H54 (cell line): ENCODE measurements at regions not wholly inside any gene's neighbourhood (a gene's known extent, or its start where the extent isn't known, plus 50 kb on each side); places are given as distances from the start of the nearest gene placed in this dataset.
"Not testable (repeated sequence)": the region's sequence is repeated elsewhere in the genome, so short reads cannot be mapped to it uniquely, and the experiment has no call there.

Experiments
- DNase-seq: peaks from one replicate; pipeline ENCODE4 v3.0.0; 2011; ENCODE audit warnings: low spot score, mixed read lengths; ENCODE audit not compliant: insufficient read length
- FAIRE-seq: peaks from 3 replicates; lab custom pipeline; 2011; peaks lifted over from hg19 to GRCh38; lab: Jason Lieb, UNC
- POLR2A ChIP-seq: IDR thresholded peaks from 2 replicates; pipeline ENCODE4 v1.6.1; 2011; ENCODE audit warnings: low read depth, mild to moderate bottlenecking, low read length

DNA sequence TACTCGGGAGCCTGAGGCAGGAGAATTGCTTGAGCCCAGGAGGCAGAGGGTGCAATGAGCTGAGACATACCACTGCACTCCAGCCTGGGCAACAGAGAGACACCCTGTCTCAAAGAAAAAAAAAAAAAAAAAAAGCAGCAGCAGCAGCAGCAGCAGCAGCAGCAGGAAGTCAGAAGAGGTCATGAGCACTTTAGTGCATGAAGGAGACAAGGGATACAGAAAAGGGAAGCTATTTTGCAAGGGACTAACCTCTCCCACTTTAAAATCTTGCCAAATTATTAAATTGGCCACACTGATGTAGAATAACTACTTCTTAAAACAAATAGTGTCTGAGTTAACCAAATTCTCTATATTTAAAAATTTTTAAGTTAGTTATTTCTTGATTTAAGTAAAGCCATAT, 113.4 kb upstream of the PDE1A start:
- no peak for FAIRE-seq
- no peak for DNase-seq
- TF ChIP-seq POLR2A, result no peak

DNA sequence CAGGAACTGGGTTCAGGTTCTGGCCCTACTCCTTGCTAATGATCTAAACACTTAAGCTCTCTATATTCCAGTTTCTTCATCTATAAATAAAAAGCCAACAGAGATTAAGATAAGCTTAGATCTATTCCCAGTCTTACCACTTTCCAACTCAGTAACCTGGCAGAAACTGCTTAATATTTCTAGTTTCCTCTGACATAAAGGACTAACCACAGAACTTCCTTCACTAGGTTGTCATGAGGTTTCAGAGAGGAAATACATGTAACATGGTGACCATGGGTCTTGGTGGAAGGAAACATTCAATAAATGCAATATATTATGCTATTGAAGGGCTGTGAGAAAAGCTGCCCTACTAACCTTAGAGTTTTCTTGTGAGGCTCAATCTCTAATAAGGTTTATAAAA, 114.4 kb upstream of the PDE1A start:
- FAIRE-seq (no peak), DNase-seq (no peak)
- TF ChIP-seq POLR2A, result no peak

DNA sequence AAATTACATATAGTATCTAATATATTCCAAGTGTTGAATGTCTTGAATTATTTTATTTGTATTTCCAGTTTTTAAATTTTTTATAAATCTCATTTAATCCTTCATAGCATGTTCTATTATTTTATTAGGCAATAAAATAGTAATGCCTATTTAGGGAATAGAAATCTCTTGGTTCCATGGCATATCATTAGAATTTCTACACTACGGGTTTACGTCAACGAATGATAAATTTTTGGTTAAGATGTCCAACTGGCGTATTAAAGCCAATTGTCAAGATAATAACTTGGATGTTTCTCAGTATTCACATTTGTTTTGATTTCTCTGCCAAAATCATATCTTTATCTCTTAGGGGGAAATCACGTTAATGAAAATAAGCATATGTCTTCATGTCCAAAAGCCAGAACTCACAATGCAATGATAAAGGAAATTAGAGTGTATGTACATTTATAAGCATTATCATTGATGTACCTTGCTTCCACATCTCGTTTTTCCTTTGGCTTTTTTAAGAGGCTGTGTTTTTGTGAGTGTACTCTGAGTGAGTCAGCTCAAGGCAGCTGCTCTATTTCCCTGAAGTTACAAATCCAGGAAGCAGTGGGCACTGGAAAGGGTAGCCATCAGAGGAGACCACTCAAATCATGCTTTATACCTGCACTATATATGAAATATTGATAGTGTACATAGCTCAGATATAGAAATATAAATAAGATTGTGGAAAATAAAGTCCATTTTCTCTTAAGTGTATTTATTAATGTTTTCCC, 115.8 kb upstream of the PDE1A start:
- DNase-seq (no peak), FAIRE-seq (peak; percentile 84)
- TF ChIP-seq POLR2A, result no peak

DNA sequence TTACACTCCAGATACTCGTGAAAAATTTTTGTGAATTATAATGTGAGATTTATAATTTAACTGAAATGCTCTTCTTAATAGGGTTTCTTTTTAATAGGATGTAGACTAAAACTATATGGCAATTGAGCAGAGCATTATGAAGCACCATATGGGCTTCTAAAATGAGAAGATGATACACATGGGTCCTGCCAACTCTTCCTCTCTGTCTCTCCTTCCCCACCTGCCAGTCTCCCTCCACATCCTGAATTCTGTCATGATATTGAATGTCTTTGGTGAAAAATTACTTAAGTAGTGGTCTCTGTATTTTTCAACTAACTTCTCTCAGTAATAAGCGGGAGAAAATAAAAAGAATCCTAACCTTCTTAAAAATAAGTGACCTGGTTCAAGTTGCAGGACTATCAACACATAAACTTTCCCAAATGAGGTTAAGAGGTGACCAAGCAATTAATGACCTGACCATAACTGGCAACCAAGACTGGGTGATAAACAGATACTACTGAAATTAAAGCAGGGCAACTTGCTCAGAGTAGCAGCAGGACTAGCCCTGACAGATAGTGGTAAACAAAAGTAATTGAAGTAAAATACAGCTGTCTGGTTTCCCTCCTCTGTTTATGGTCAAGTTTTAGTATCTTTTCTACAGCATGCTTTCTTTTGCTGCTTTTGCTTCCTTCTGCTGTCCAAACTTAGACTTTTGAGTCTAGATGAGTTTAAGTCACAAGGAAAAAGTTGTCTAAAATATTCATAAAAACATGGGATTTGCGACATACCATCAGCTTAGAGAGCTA, 117.1 kb upstream of the PDE1A start:
- DNase-seq (no peak), FAIRE-seq (peak; percentile 15)
- no peak for TF ChIP-seq POLR2A

DNA sequence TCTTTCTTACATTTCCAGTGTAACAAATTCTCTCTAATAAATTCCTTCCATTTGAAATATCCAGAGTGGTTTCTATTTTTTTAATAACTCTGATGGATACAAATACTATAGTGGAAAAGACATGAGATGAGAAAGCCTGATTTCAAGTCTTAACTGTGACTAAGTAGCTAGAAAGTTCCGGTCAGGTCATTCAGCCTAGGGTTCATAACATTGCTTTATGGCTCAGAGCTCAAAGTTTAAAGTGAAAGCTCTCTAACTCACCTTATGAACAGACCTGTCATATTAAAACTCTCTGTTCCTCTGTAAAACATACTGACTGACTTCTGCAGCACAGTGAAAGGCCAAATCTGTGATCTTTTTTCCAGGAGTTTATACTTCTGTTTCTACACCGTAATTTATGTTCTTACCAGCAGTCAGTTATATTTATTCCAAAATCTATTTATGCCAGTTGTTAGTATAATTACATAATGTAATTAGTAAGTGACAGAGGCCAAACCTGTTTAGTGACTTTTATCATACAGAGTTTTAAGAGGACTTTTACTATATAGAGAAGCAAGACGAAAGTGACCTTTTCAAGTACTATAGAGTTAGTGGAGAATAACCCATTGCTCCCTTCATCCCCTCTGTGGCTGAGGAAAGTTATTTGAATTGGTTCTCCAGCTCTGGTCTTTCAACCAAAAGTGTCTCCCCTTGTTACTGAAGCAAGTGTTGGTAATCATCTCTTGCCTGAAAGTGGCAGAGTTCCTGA, 118.8 kb upstream of the PDE1A start:
- DNase-seq (no peak), FAIRE-seq (no peak)
- TF ChIP-seq POLR2A, result no peak

DNA sequence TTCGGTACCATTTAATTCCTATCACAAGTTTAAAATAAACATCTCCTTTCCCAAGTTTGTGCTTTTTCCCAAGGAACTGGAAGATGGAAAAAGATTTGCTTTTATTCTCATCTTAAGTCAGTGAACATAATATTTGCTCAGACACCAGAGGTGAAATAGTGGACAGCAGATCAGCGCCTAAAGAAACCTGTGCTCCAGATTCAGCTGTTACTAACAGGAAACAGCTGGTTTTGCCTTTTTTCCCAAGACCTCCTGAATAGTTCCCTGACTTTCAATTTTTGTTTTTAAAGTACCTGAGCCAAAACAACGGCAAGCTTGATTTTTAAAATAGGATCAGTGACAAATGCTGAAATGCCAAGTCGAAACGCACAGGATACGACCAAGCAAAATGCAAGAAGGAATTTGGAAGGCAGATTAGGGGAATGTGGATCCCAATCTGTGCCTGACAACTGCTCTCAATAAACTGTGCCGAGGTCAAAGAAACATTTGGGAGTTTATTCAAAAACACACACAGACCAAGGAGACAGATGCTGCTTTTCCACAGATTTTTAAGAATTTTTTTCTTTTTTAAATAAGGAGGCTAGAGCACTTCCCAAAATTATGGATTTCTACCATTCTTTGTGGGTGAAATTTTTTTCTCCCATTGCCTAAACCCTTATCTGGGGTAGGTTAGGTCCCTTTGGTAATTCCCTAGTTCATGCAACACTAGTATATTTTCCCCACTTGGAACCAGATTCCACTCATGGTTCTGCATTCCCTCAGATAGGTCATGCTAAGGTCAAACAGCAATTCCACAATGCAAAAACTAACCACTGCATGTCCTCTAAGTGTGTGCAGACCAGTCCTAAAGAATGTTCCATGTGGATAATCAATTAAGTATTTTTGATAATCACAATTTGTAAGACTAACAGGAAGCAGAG, 121.5 kb upstream of the PDE1A start:
- no peak for FAIRE-seq
- TF ChIP-seq POLR2A, result no peak
- DNase-seq, result no peak

DNA sequence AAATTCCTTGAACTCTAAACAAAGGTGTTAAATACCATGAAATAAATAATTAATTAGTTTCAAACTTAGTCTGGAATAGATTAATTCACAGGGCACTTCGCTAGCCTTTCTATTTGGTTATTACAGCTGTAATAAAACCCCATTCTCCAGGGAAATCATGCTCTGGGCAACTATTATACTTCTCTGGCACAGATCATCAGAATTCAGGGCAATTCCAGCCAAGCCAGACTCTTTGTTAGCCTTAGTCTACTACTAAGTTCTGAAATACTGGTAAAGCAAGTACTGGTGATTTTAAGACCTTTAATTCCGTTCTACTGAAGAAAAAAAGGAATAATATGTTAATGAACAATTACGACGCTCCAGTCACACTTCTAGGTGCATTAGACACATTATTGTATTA, 123.4 kb upstream of the PDE1A start:
- DNase-seq (no peak), FAIRE-seq (no peak)
- no peak for TF ChIP-seq POLR2A

DNA sequence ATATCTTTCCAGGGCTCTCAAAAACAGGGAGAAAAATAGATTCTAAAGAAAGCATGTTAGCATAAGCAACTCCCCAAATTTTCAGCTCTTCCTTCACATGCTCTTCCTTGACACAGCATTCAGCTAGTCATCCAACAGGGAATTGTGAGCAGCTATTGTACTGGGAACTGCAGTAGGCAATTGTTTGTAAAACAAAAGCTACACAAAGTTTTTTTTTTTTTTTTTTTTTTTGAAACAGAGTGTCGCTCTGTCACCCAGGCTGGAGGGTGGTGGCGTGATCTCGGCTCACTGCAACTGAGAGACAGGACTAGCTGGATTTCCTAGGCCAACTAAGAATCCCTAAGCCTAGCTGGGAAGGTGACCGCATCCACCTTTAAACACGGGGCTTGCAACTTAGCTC, 125.4 kb upstream of the PDE1A start:
- DNase-seq, FAIRE-seq: not testable (repeated sequence)

DNA sequence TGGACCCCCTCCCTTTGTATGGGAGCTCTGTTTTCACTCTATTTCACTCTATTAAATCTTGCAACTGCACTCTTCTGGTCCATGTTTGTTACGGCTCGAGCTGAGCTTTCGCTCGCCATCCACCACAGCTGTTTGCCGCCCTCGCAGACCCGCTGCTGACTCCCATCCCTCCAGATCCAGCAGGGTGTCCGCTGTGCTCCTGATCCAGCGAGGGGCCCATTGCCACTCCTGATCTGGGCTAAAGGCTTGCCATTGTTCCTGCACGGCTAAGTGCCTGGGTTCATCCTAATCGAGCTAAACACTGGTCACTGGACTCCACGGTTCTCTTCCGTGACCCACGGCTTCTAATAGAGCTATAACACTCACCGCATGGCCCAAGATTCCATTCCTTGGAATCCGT, 125.9 kb upstream of the PDE1A start:
- FAIRE-seq, DNase-seq: not testable (repeated sequence)

DNA sequence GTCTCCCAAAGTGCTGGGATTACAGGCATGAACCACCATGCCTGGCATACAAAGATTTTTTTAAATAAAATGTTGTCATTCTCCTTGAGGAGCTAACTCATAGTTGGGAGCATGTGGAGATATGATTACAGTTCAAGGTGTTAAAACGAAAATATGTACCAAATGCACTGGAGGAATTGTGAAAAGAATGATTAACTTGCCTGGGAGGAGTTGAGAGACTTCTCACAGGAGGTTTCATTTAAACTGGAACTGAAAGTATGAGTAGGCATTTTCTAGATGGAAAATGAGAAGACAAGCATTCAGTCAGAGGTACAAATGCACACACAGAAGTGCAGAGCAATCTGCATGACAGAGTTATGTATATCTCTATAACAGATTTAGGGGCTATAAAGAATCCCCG, 126.6 kb upstream of the PDE1A start:
- DNase-seq, result no peak
- TF ChIP-seq POLR2A, result no peak
- FAIRE-seq, result no peak

DNA sequence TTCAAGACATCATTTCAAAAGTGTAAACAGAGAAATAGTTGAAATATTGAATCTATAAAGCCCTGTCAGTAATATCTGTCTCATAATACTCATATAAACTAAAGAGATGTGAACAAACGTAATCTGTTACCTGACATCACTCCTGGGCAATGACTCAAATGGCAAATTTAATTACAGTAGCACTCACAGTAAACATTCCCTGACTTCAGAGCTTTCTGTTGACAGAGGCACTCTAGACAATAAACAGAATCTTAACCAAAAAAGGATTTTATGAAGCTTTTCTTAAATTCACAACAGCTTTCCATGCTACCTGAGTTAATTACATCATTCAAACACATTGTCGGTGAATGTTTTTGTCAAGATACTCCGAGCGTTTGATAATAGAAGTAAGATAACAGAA, 128.1 kb upstream of the PDE1A start:
- no peak for TF ChIP-seq POLR2A
- DNase-seq (no peak), FAIRE-seq (no peak)

DNA sequence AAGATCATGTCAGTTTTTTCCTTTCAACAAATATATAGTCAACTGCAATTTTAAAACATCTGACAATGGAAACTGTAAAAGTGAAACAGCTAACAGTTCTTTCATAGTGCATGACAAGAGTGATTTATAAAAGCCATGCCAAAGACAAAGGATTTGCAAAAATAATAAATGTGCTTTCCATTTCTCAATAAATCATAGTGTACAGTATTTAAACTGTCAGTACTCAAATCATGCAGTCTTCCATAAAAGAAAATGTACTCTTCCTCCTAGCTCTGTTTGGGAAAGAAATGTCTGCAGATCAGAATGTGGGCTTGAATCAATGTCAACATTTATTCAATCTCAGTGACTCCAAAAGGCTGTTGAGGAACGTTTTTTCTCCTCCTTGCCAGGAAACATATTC, 131.7 kb upstream of the PDE1A start:
- TF ChIP-seq POLR2A, result no peak
- no peak for DNase-seq
- no peak for FAIRE-seq

DNA sequence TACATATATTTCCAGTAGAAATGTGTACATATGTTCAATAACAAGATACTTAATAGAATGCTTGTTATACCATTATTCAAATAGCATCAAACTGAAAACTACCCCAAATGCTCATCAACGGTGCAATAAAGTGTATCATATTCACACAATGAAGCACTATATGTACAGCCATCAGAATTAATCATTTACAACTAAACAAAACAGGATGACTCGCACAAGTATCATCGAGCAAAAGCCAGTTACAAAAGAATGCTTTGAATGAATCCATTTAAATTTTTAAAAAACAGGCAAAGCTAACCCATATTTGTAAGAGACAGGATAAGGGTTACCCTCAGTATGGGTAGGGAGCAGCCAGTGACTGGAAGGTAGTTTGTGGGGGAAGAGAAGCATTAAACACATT, 132.8 kb upstream of the PDE1A start:
- FAIRE-seq (peak; percentile 69), DNase-seq (peak; percentile 5)
- TF ChIP-seq POLR2A, result no peak
